Tibial artery (tissue), 4 donors: ENCODE measurements at regions not wholly inside any gene's neighbourhood (a gene's known extent, or its start where the extent isn't known, plus 50 kb on each side); places are given as distances from the start of the nearest gene placed in this dataset.

ENCODE experiments used
- DNase-seq, 2 donors: peaks; one replicate each; pipeline ENCODE4 v3.0.0-alpha.2; 2019
- H3K27ac ChIP-seq, 2 donors: fragments of 200-600 bp; sonication (generic) in 1 of 2; 1 replicate in 1 of 2; 2 replicates in 1 of 2; pipeline ENCODE4 v1.5.1; 2018 to 2019; ENCODE audit warnings: mild to moderate bottlenecking in 1 of 2
- H3K27me3 ChIP-seq, 2 donors: fragments of 200-600 bp; sonication (generic) in 1 of 2; one replicate each; pipeline versions ENCODE4 v1.5.1 to v1.6.0; 2016 to 2019
- H3K36me3 ChIP-seq, 3 donors: fragments of 200-600 bp; sonication (generic) in 2 of 3; one replicate each; pipeline ENCODE4 v1.5.1; 2016 to 2019; ENCODE audit warnings: mild to moderate bottlenecking in 2 of 3
- H3K4me1 ChIP-seq, 4 donors: fragments of 200-600 bp; sonication (generic) in 2 of 4; 1 replicate in 3 of 4; 2 replicates in 1 of 4; pipeline ENCODE4 v1.5.1; 2016 to 2019
- H3K4me3 ChIP-seq, 2 donors: fragments of 200-600 bp; sonication (generic) in 1 of 2; 1 replicate in 1 of 2; 2 replicates in 1 of 2; pipeline ENCODE4 v1.5.1; 2018 to 2019; ENCODE audit warnings: mild to moderate bottlenecking in 2 of 2
- H3K9me3 ChIP-seq, 3 donors: fragments of 200-600 bp; sonication (generic) in 1 of 3; one replicate each; pipeline ENCODE4 v1.5.1; 2016 to 2019
- CTCF ChIP-seq, 2 experiments: fragments of 200-600 bp in 1 of 2; fragments of 450-650 bp in 1 of 2; IDR thresholded peaks; one replicate each; pipeline ENCODE4 v1.5.1; 2017 to 2019; ENCODE audit warnings: antibody characterized with exemption in 2 of 2, mild to moderate bottlenecking in 1 of 2, moderate library complexity in 1 of 2
- intact Hi-C: fragments of 100-400 bp; cut with DNase I; formaldehyde crosslinking; loops from one replicate; pipeline ENCODE4 v1.15.0; 2023; ENCODE audit warnings: low total_unique reads

GRCh38 chr12:69023840-69024239 lies 90.9 kb upstream of the CPM start:
- Histone ChIP-seq H3K27ac (no peak overlapping the region), H3K27me3 (no peaks in the 10 kb centered on the region)
- intact Hi-C loops, result no loop called here

GRCh38 chr12:69024413-69024812 lies 91.4 kb upstream of the CPM start:
- Histone ChIP-seq H3K27me3 (no peaks in the 10 kb centered on the region), H3K4me1 (no peaks in the 10 kb centered on the region), H3K27ac (no peak overlapping the region), H3K4me3 (no peak overlapping the region), H3K9me3 (no peaks in the 10 kb centered on the region), H3K36me3 (no peaks in the 10 kb centered on the region)
- no peak for DNase-seq
- TF ChIP-seq CTCF (IDR thresholded peaks at IDR 0.05), result no peak
- intact Hi-C loops, result no loop called here

More at GRCh38 chr12:69023840-69024239, 90.9 kb upstream of the CPM start:
- Histone ChIP-seq H3K4me3 (no peak overlapping the region), H3K4me1 (no peaks in the 10 kb centered on the region), H3K36me3 (no peaks in the 10 kb centered on the region), H3K9me3 (no peaks in the 10 kb centered on the region)
- DNase-seq, result no peak
- TF ChIP-seq CTCF (IDR thresholded peaks at IDR 0.05), result no peak

- intact Hi-C loops, result no loop called here
Observed at GRCh38 chr12:69024907-69025306, 91.9 kb upstream of the CPM start.

GRCh38 chr12:69026336-69026735 lies 93.4 kb upstream of the CPM start:
- Histone ChIP-seq H3K4me1 (no peaks in the 10 kb centered on the region), H3K9me3 (no peaks in the 10 kb centered on the region), H3K27ac (no peak overlapping the region), H3K36me3 (no peaks in the 10 kb centered on the region), H3K4me3 (no peak overlapping the region), H3K27me3 (no peaks in the 10 kb centered on the region)
- intact Hi-C loops, result no loop called here
- no peak for TF ChIP-seq CTCF (IDR thresholded peaks at IDR 0.05)
- DNase-seq, result no peak

More at GRCh38 chr12:69024907-69025306, 91.9 kb upstream of the CPM start:
- H3K36me3 ChIP-seq, result no peaks in the 10 kb centered on the region
- H3K27ac ChIP-seq, result no peak overlapping the region
- no peaks in the 10 kb centered on the region for H3K27me3 ChIP-seq
- no peak for TF ChIP-seq CTCF (IDR thresholded peaks at IDR 0.05)
- DNase-seq, result no peak
- H3K9me3 ChIP-seq, result no peaks in the 10 kb centered on the region
- no peaks in the 10 kb centered on the region for H3K4me1 ChIP-seq
- no peak overlapping the region for H3K4me3 ChIP-seq

- Histone ChIP-seq H3K9me3 (no peaks in the 10 kb centered on the region), H3K36me3 (no peaks in the 10 kb centered on the region)
- intact Hi-C loops, result no loop called here
Observed at GRCh38 chr12:69027411-69027881, 94.5 kb upstream of the CPM start.

More at GRCh38 chr12:69027411-69027881, 94.5 kb upstream of the CPM start:
- Histone ChIP-seq H3K27ac (no peak overlapping the region), H3K4me3 (no peak overlapping the region), H3K4me1 (no peaks in the 10 kb centered on the region), H3K27me3 (no peaks in the 10 kb centered on the region)
- no peak for TF ChIP-seq CTCF (IDR thresholded peaks at IDR 0.05)
- DNase-seq, result no peak
